Activated CD8-positive, alpha-beta T cell treated with anti-CD3 and anti-CD28 coated beads for 36 hours (primary cell): ENCODE measurements at regions not wholly inside any gene's neighbourhood (a gene's known extent, or its start where the extent isn't known, plus 50 kb on each side); places are given as distances from the start of the nearest gene placed in this dataset.

Source experiments
- ATAC-seq: fragments of 200-7000 bp; cut with Tn5 transposase; one replicate; pipeline ENCODE4 v1.10.0; 2021; ENCODE audit warnings: mild to moderate bottlenecking, moderate library complexity
- CTCF ChIA-PET: fragments of 350-600 bp; sonication (Branson Sonifier 250); formaldehyde crosslinking; loops from one replicate; lab custom pipeline; 2021; ENCODE audit warnings: antibody characterized with exemption; lab: Charles Lee
- POLR2A ChIA-PET: fragments of 350-600 bp; sonication (Branson Sonifier 250); formaldehyde crosslinking; loops from one replicate; lab custom pipeline; 2021; ENCODE audit warnings: antibody characterized with exemption; lab: Charles Lee
- DNase-seq: peaks from one replicate; pipeline ENCODE4 v3.0.0-alpha.2; 2020
- H3K27ac Mint-ChIP-seq: one replicate; pipeline ENCODE4 v1.8.0; 2021; ENCODE audit warnings: mild to moderate bottlenecking, mixed read lengths
- H3K27me3 Mint-ChIP-seq: one replicate; pipeline ENCODE4 v1.8.0; 2021; ENCODE audit warnings: mixed read lengths
- H3K36me3 Mint-ChIP-seq: one replicate; pipeline ENCODE4 v1.8.0; 2021; ENCODE audit warnings: low read depth, mixed read lengths
- H3K4me1 Mint-ChIP-seq: one replicate; pipeline ENCODE4 v1.8.0; 2021; ENCODE audit warnings: low read depth, mixed read lengths
- H3K4me3 Mint-ChIP-seq: one replicate; pipeline ENCODE4 v1.8.0; 2021; ENCODE audit warnings: mild to moderate bottlenecking, moderate library complexity, mixed read lengths
- H3K9me3 Mint-ChIP-seq: one replicate; pipeline ENCODE4 v1.8.0; 2021; ENCODE audit warnings: mixed read lengths
- intact Hi-C: fragments of 100-400 bp; cut with micrococcal nuclease; formaldehyde crosslinking; loops from one replicate; pipeline ENCODE4 v1.10.0; 2022
- TF ChIP-seq, protein P1 (sequence below): fragments of 200-600 bp; IDR thresholded peaks from one replicate; pipeline ENCODE4 v1.8.0; 2022; ENCODE audit warnings: antibody characterized with exemption, mild to moderate bottlenecking

DNA sequence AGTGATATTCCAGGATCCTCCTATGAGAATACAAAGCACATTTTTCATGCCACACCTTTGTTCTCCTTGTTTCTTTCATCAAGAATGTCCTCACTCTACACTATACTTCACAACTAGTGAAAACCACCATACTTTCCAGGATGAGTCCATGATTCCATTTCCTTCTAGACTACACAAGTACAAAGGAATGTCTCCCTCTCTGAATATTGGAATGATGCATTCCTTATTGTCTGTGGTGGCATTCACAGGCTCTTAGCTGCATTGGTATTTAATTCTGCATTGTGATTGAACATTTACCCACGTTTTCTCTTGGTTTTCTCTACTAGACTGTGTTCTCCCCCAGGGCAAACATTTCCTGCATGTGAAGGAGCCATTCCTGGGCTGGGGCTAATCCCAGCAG, 217.5 kb downstream of the RAP2B start:
- Mint-ChIP-seq H3K9me3 (no peaks in the 10 kb centered on the region), H3K27me3 (no peaks in the 10 kb centered on the region), H3K4me1 (no peaks in the 10 kb centered on the region), H3K36me3 (no peaks in the 10 kb centered on the region), H3K27ac (no peak overlapping the region), H3K4me3 (no peak overlapping the region)
- CTCF ChIA-PET = no interaction called here
- TF ChIP-seq, protein P1, sequence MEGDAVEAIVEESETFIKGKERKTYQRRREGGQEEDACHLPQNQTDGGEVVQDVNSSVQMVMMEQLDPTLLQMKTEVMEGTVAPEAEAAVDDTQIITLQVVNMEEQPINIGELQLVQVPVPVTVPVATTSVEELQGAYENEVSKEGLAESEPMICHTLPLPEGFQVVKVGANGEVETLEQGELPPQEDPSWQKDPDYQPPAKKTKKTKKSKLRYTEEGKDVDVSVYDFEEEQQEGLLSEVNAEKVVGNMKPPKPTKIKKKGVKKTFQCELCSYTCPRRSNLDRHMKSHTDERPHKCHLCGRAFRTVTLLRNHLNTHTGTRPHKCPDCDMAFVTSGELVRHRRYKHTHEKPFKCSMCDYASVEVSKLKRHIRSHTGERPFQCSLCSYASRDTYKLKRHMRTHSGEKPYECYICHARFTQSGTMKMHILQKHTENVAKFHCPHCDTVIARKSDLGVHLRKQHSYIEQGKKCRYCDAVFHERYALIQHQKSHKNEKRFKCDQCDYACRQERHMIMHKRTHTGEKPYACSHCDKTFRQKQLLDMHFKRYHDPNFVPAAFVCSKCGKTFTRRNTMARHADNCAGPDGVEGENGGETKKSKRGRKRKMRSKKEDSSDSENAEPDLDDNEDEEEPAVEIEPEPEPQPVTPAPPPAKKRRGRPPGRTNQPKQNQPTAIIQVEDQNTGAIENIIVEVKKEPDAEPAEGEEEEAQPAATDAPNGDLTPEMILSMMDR = no peak
- POLR2A ChIA-PET = no interaction called here
- no peak for DNase-seq
- intact Hi-C loops = no loop called here
- ATAC-seq = no peak

DNA sequence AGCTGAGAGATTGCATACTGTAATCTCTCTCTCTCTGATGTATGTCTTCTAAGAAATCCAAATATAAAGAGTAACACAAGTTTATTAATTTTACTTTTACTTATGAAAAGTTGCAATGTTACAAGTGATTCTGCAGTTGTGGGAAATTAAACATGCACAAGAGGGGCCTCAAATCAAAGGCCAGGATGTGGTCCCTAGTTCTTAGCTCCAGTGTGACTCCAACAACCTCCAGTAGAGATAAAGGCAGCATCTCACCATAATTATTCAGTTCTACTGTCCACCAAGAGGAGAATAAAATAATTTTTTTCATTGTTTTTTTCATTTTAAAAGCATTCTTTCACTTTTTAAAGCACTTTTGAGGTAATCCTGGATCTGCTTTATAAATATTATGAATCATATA, 223.3 kb downstream of the RAP2B start:
- ATAC-seq (no peak), DNase-seq (no peak)
- no peaks in the 10 kb centered on the region for H3K36me3 Mint-ChIP-seq
- POLR2A ChIA-PET = interaction anchor here (0.6 kb wide), 1 partner anchor 163 kb away, joined by 3 read pairs; no protein-coding TSS in a partner anchor
- no peak overlapping the region for H3K4me3 Mint-ChIP-seq
- H3K27me3 Mint-ChIP-seq = no peaks in the 10 kb centered on the region
- no peaks in the 10 kb centered on the region for H3K9me3 Mint-ChIP-seq
- CTCF ChIA-PET = no interaction called here
- no peak overlapping the region for H3K27ac Mint-ChIP-seq
- peaks cover 5% of the 10 kb centered on the region for H3K4me1 Mint-ChIP-seq
- TF ChIP-seq, protein P1 = no peak
- intact Hi-C loops = no loop called here

- Mint-ChIP-seq H3K27ac (no peak overlapping the region), H3K36me3 (no peaks in the 10 kb centered on the region), H3K27me3 (no peaks in the 10 kb centered on the region), H3K4me1 (no peaks in the 10 kb centered on the region), H3K4me3 (no peak overlapping the region), H3K9me3 (peaks cover 24% of the 10 kb centered on the region)
- TF ChIP-seq, protein P1 = no peak
- ChIA-PET CTCF (no interaction called here), POLR2A (no interaction called here)
- DNase-seq (no peak), ATAC-seq (no peak)
- intact Hi-C loops = no loop called here
Measured at GRCh38 chr3:153392363-153392762, 230.3 kb downstream of the RAP2B start.

- TF ChIP-seq, protein P1 = no peak
- no peak overlapping the region for H3K27ac Mint-ChIP-seq
- no peaks in the 10 kb centered on the region for H3K27me3 Mint-ChIP-seq
- CTCF ChIA-PET = no interaction called here
- intact Hi-C loops = no loop called here
- DNase-seq = no peak
- H3K4me1 Mint-ChIP-seq = peaks cover 4% of the 10 kb centered on the region
- H3K4me3 Mint-ChIP-seq = no peak overlapping the region
- POLR2A ChIA-PET = no interaction called here
- no peak for ATAC-seq
- H3K9me3 Mint-ChIP-seq = peaks cover 24% of the 10 kb centered on the region
- no peaks in the 10 kb centered on the region for H3K36me3 Mint-ChIP-seq
Measured at GRCh38 chr3:153394017-153394416, 232.0 kb downstream of the RAP2B start.

DNA sequence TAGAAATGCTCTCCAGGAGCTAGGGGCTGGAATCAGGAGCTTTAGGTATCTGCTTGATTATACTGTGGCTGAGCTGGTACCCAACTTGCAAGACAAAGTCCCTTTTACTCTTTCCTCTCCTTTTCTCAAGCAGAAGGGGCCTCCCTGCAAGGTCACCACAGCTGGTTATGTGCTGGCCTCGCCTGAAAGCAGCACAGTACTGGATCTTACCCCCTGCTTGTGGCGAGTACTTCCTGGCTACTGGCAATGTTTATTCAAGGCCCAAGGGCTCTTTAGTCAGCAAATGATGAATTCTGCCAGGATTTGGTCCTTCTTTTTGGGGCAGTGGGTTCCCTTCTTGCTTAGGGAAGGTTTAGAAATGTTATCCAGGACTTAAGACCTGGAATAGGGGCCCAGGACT, 234.6 kb downstream of the RAP2B start:
- intact Hi-C loops = no loop called here
- DNase-seq = no peak
- Mint-ChIP-seq H3K27ac (no peak overlapping the region), H3K36me3 (no peaks in the 10 kb centered on the region), H3K9me3 (peaks cover 24% of the 10 kb centered on the region), H3K4me1 (peaks cover 16% of the 10 kb centered on the region), H3K27me3 (no peaks in the 10 kb centered on the region), H3K4me3 (no peak overlapping the region)
- ChIA-PET CTCF (no interaction called here), POLR2A (interaction anchor here (0.8 kb wide), 1 partner anchor 77 kb away, joined by 3 read pairs; no protein-coding TSS in a partner anchor)
- no peak for ATAC-seq
- TF ChIP-seq, protein P1 = no peak
